Karpas-422 (cell line): ENCODE measurements at regions not wholly inside any gene's neighbourhood (a gene's known extent, or its start where the extent isn't known, plus 50 kb on each side); places are given as distances from the start of the nearest gene placed in this dataset.

Experiments used
- DNase-seq: peaks from one replicate; pipeline ENCODE4 v3.0.0-alpha.2; 2015
- H2AFZ ChIP-seq: fragments of 200-600 bp; sonication (generic); 2 replicates; pipeline ENCODE4 v1.6.1; 2014; ENCODE audit warnings: antibody characterized with exemption, low read length, mixed read lengths
- H3K27ac ChIP-seq: fragments of 200-600 bp; sonication (generic); 2 replicates; pipeline ENCODE4 v1.5.1; 2014; ENCODE audit warnings: mild to moderate bottlenecking, low read length, moderate library complexity
- H3K27me3 ChIP-seq: fragments of 200-600 bp; sonication (generic); 2 replicates; pipeline ENCODE4 v1.6.1; 2014; ENCODE audit warnings: low read length, mixed read lengths
- H3K36me3 ChIP-seq: fragments of 200-600 bp; sonication (generic); 2 replicates; pipeline ENCODE4 v1.6.1; 2014; ENCODE audit warnings: low read length, mixed read lengths; ENCODE audit not compliant: insufficient read depth
- H3K4me1 ChIP-seq: fragments of 200-600 bp; sonication (generic); 2 replicates; pipeline ENCODE4 v1.6.1; 2014; ENCODE audit warnings: mild to moderate bottlenecking, low read length, mixed read lengths
- H3K4me2 ChIP-seq: fragments of 200-600 bp; sonication (generic); 2 replicates; pipeline ENCODE4 v1.6.1; 2014; ENCODE audit warnings: low read length, low read depth, mild to moderate bottlenecking; ENCODE audit not compliant: poor library complexity, severe bottlenecking
- H3K4me3 ChIP-seq: fragments of 200-600 bp; sonication (generic); 2 replicates; pipeline ENCODE4 v1.5.1; 2014; ENCODE audit warnings: mild to moderate bottlenecking, antibody characterized with exemption, low read length, mixed read lengths
- H3K79me2 ChIP-seq: fragments of 200-600 bp; sonication (generic); 2 replicates; pipeline ENCODE4 v1.6.1; 2014; ENCODE audit warnings: mild to moderate bottlenecking, low read length, mixed read lengths
- H3K9ac ChIP-seq: fragments of 200-600 bp; sonication (generic); 2 replicates; pipeline ENCODE4 v1.6.0; 2014; ENCODE audit warnings: low read length
- H3K9me2 ChIP-seq: fragments of 200-600 bp; sonication (generic), shearing (Covaris generic); replicated peaks from 2 replicates; pipeline ENCODE4 v1.6.0; 2014; ENCODE audit warnings: mild to moderate bottlenecking, low read length, moderate library complexity; ENCODE audit not compliant: insufficient read depth
- H3K9me3 ChIP-seq: fragments of 300-700, 200-600 bp; sonication (generic); 2 replicates; pipeline ENCODE4 v1.6.1; 2014; ENCODE audit warnings: low read length, mixed read lengths
- H4K20me1 ChIP-seq: fragments of 200-600 bp; sonication (generic); 2 replicates; pipeline ENCODE4 v1.6.1; 2014; ENCODE audit warnings: mild to moderate bottlenecking, antibody characterized with exemption, low read length, low read depth; ENCODE audit not compliant: insufficient read depth

DNA sequence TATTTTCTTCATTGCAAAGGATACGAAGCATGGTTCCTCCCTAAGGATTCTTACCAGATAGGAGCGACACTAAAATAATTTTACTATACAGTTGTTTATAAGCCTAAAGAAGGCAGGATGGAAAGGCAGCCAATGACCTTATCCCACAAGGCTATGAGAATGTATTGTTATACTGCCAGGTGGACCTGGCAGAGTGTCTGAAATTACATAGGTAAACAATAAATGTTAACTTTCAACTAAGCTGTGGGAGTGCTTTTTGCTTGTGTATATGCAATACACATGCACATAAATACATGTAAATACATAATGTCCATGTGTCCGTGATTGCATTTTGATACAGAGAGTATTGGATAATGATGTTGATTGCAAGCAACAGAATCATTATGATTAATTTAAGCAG, 850.6 kb downstream of the CENPC start:
- no peaks in the 10 kb centered on the region for H3K27me3 ChIP-seq
- no peak overlapping the region for H2AFZ ChIP-seq
- DNase-seq = no peak
- H3K27ac ChIP-seq = no peak overlapping the region
- H3K4me1 ChIP-seq = no peaks in the 10 kb centered on the region
- no peak overlapping the region for H3K4me3 ChIP-seq
- no peak overlapping the region for H3K9ac ChIP-seq
- H3K36me3 ChIP-seq = no peaks in the 10 kb centered on the region
- no peaks in the 10 kb centered on the region for H3K9me2 ChIP-seq
- peaks cover 9% of the 10 kb centered on the region for H3K9me3 ChIP-seq
- H3K4me2 ChIP-seq = no peak overlapping the region
- H3K79me2 ChIP-seq = no peaks in the 10 kb centered on the region
- no peaks in the 10 kb centered on the region for H4K20me1 ChIP-seq

DNA sequence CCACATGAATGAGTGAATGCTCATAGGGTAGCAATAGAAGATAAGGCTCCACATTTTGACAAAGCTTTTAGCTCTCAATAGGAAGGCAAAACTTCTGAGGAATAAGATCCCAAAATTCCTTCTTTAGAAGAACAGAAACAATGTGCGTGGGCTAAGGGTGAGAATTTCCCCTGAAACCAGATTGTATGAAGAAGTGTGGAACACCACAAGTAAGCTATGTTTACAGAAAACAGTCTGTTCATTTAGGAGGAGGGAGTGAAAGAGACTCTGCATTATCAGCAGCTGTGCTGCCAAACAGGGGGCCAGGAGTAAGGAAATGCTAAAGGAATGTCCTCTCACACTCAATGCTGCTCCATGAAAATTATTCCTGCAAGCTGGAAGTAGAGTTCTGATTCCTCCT, 851.6 kb downstream of the CENPC start:
- H3K4me3 ChIP-seq = no peak overlapping the region
- H3K9me2 ChIP-seq = no peaks in the 10 kb centered on the region
- no peaks in the 10 kb centered on the region for H3K4me1 ChIP-seq
- H3K79me2 ChIP-seq = no peaks in the 10 kb centered on the region
- H3K9ac ChIP-seq = no peak overlapping the region
- H2AFZ ChIP-seq = no peak overlapping the region
- H3K27ac ChIP-seq = no peak overlapping the region
- no peaks in the 10 kb centered on the region for H4K20me1 ChIP-seq
- no peaks in the 10 kb centered on the region for H3K36me3 ChIP-seq
- no peak overlapping the region for H3K4me2 ChIP-seq
- no peak for DNase-seq
- no peaks in the 10 kb centered on the region for H3K27me3 ChIP-seq
- H3K9me3 ChIP-seq = peaks cover 9% of the 10 kb centered on the region

DNA sequence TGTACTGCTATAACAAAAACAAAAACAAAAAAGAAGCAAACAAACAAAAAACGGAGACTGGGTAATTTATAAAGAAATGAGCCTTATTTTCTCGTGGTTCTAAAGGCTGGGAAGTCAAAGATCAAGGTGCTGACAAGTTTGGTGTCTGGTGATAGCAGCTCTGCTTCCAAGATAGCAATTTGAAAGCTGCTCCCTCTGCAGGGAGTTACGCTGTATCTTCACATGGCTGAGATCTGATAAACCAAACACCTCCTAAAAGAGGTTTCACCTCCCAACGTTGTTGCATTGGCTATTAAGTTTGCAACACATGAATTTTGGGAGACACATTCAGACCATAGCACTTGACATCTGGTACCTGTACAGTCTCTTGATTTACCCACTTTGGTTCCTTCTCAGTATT, 854.2 kb downstream of the CENPC start:
- no peaks in the 10 kb centered on the region for H3K4me1 ChIP-seq
- H3K9me2 ChIP-seq = no peaks in the 10 kb centered on the region
- DNase-seq = peak; percentile 40
- H3K27me3 ChIP-seq = no peaks in the 10 kb centered on the region
- H3K4me3 ChIP-seq = no peak overlapping the region
- H3K9ac ChIP-seq = no peak overlapping the region
- H3K9me3 ChIP-seq = peaks cover 3% of the 10 kb centered on the region
- H3K4me2 ChIP-seq = no peak overlapping the region
- no peak overlapping the region for H2AFZ ChIP-seq
- no peaks in the 10 kb centered on the region for H3K79me2 ChIP-seq
- no peak overlapping the region for H3K27ac ChIP-seq
- H3K36me3 ChIP-seq = no peaks in the 10 kb centered on the region
- no peaks in the 10 kb centered on the region for H4K20me1 ChIP-seq

DNA sequence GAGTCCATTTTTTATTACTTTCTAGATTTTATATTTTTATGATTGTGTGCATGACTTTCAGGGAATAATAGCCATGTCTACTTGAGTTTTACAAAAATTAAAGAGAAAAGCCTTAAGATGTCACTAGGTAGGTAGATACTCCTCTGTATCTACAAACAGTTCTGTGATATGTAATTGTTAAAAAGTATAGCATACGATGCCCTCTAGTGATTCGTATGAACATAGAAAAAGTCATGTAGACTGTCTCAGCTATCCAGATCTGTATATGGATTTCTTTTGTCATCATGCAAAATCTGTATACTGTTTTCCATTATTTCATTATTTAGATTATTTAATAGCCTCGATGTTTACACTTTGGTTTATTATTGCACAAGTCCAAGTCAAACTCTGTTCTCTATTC, 856.6 kb downstream of the CENPC start:
- no peak overlapping the region for H2AFZ ChIP-seq
- H3K9me3 ChIP-seq = peaks cover 3% of the 10 kb centered on the region; the same call in 1 of the 2 replicates
- no peaks in the 10 kb centered on the region for H3K4me1 ChIP-seq
- H3K9me2 ChIP-seq = no peaks in the 10 kb centered on the region
- no peak overlapping the region for H3K9ac ChIP-seq
- no peak overlapping the region for H3K4me2 ChIP-seq
- no peaks in the 10 kb centered on the region for H4K20me1 ChIP-seq
- H3K27ac ChIP-seq = no peak overlapping the region
- H3K36me3 ChIP-seq = no peaks in the 10 kb centered on the region
- H3K27me3 ChIP-seq = no peaks in the 10 kb centered on the region
- H3K79me2 ChIP-seq = no peaks in the 10 kb centered on the region
- H3K4me3 ChIP-seq = no peak overlapping the region
- DNase-seq = peak; percentile 54

DNA sequence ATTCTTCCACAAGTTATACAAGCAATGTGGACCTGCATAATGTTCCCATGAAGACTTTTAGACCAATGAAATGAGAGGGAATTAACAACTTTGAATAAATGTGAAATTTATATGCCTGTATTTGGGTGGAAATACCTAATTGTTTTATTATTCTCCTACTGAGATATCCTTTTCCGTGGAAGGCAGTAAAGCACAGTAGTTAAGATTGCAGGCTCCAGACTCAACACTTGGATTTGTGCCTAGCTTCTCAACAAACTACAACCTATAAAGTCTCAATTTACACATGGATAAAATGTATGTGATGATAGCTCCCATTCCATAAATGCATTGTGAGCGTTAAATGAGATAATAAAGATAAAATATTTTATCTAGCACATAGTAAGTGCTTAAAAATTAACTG, 857.8 kb downstream of the CENPC start:
- Histone ChIP-seq H2AFZ (no peak overlapping the region), H3K4me2 (no peak overlapping the region), H3K27ac (no peak overlapping the region), H3K4me1 (no peaks in the 10 kb centered on the region), H3K4me3 (no peak overlapping the region), H3K36me3 (no peaks in the 10 kb centered on the region), H3K79me2 (no peaks in the 10 kb centered on the region), H3K9ac (no peak overlapping the region), H3K27me3 (no peaks in the 10 kb centered on the region), H3K9me2 (no peaks in the 10 kb centered on the region), H3K9me3 (peaks cover 4% of the 10 kb centered on the region; the same call in 1 of the 2 replicates), H4K20me1 (no peaks in the 10 kb centered on the region)
- DNase-seq = no peak

DNA sequence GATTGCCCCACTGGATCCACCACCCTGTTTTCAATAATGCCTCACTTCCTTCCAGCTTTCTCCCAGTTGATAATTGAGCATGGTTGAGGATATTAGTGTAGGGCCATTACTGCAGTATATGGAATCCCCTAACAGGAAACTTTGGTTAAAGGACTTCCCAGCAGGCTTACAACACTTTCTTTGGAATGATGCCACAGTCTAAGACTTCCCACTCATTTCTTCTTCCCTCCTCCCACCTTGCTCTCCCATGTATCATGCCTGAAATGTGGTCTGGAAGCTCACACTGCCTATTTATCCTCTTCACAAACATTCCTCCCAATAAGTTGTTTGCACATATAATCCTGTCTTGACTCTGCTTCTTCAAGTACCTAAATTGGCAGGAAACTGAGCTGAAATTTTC, 863.3 kb downstream of the CENPC start:
- Histone ChIP-seq H3K4me3 (no peak overlapping the region), H3K9ac (no peak overlapping the region), H3K36me3 (no peaks in the 10 kb centered on the region), H3K9me3 (peaks cover 26% of the 10 kb centered on the region; the same call in 1 of the 2 replicates), H4K20me1 (no peaks in the 10 kb centered on the region), H3K27me3 (no peaks in the 10 kb centered on the region), H2AFZ (no peak overlapping the region), H3K4me2 (no peak overlapping the region), H3K79me2 (no peaks in the 10 kb centered on the region), H3K27ac (no peak overlapping the region), H3K9me2 (no peaks in the 10 kb centered on the region), H3K4me1 (no peaks in the 10 kb centered on the region)
- no peak for DNase-seq

DNA sequence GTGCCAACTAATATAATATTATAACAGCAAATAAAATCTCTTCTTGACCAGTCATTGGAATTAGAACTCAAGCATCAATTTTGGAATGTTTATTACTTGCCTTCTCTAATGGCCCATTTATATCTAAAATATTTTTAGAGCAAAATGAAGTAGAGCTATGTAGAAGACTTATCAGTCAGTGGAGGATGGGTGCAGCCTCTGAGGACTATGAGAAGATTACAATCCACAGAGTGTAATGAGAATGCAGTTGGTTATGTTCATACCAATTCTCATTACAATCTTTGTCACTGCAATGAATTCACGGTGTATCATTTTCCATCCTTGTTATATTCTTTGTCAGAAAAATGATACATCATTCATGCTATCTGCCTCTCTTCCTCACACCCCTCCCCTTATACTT, 878.1 kb downstream of the CENPC start:
- H3K4me2 ChIP-seq = no peak overlapping the region
- peaks cover 7% of the 10 kb centered on the region for H3K9me3 ChIP-seq
- H3K79me2 ChIP-seq = no peaks in the 10 kb centered on the region
- no peak overlapping the region for H2AFZ ChIP-seq
- H3K4me3 ChIP-seq = no peak overlapping the region
- H4K20me1 ChIP-seq = no peaks in the 10 kb centered on the region
- H3K27ac ChIP-seq = no peak overlapping the region
- no peak for DNase-seq
- H3K36me3 ChIP-seq = no peaks in the 10 kb centered on the region
- H3K9me2 ChIP-seq = no peaks in the 10 kb centered on the region
- H3K9ac ChIP-seq = no peak overlapping the region
- no peaks in the 10 kb centered on the region for H3K4me1 ChIP-seq
- no peaks in the 10 kb centered on the region for H3K27me3 ChIP-seq

DNA sequence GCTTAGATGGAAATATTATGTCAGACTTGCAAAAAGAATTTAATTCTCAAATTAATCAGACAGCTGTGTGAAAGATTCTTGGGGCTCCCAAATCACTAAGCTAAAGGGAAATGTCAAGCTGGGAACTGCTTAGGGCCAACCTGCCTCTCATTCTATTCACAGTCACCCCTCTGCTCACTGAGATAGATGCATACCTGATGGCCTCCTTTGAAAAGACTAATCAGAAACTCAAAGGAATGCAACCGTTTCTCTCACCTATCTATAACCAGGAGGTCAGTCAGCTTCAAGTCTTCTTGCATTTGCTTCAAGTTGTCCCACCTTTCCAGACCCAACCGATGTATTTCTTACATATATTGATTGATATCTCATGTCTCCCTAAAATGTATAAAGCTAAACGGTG, 882.7 kb downstream of the CENPC start:
- no peak overlapping the region for H3K4me3 ChIP-seq
- no peak overlapping the region for H2AFZ ChIP-seq
- H3K4me2 ChIP-seq = no peak overlapping the region
- H3K9ac ChIP-seq = no peak overlapping the region
- DNase-seq = no peak
- H3K27ac ChIP-seq = no peak overlapping the region
- no peaks in the 10 kb centered on the region for H3K79me2 ChIP-seq
- H3K36me3 ChIP-seq = no peaks in the 10 kb centered on the region
- H3K9me3 ChIP-seq = peaks cover 23% of the 10 kb centered on the region
- no peaks in the 10 kb centered on the region for H3K9me2 ChIP-seq
- H4K20me1 ChIP-seq = no peaks in the 10 kb centered on the region
- no peaks in the 10 kb centered on the region for H3K27me3 ChIP-seq
- H3K4me1 ChIP-seq = no peaks in the 10 kb centered on the region

DNA sequence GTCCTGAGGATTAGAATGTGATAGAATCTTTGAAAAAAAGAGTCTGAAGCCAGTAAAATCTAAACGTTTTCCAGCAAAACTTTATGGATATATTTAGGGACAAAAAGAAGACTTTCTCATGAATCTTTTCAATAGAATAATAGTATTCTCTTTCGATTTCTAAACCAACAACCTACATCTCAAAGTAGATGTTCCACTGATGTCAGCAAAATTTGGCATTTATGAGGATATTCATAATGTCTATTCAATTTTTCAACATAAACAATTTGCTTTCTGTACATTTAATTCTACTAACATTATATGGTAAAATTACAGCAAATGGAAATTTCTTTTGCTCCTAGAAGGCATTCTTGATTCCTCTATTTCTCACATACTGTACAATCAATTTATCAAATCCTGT, 886.5 kb downstream of the CENPC start:
- no peak overlapping the region for H3K27ac ChIP-seq
- peaks cover 37% of the 10 kb centered on the region for H3K9me3 ChIP-seq
- H3K4me2 ChIP-seq = no peak overlapping the region
- no peaks in the 10 kb centered on the region for H3K79me2 ChIP-seq
- no peak overlapping the region for H2AFZ ChIP-seq
- H3K9me2 ChIP-seq = no peaks in the 10 kb centered on the region
- no peak overlapping the region for H3K9ac ChIP-seq
- no peaks in the 10 kb centered on the region for H3K36me3 ChIP-seq
- H3K4me3 ChIP-seq = no peak overlapping the region
- H4K20me1 ChIP-seq = no peaks in the 10 kb centered on the region
- H3K27me3 ChIP-seq = no peaks in the 10 kb centered on the region
- H3K4me1 ChIP-seq = no peaks in the 10 kb centered on the region
- no peak for DNase-seq
